Head of caudate nucleus (tissue), 42 donors: ENCODE measurements at regions not wholly inside any gene's neighbourhood (a gene's known extent, or its start where the extent isn't known, plus 50 kb on each side); places are given as distances from the start of the nearest gene placed in this dataset.

Experiments used
- DNase-seq, 42 donors: peaks; one replicate each; pipeline versions ENCODE4 v3.0.0 to v3.0.0-alpha.2; 2020 to 2021; ENCODE audit warnings: mixed read lengths in 7 of 42
- intact Hi-C: fragments of 100-400 bp; cut with DNase I; formaldehyde crosslinking; loops from one replicate; pipeline ENCODE4 v1.15.0; 2022

DNA sequence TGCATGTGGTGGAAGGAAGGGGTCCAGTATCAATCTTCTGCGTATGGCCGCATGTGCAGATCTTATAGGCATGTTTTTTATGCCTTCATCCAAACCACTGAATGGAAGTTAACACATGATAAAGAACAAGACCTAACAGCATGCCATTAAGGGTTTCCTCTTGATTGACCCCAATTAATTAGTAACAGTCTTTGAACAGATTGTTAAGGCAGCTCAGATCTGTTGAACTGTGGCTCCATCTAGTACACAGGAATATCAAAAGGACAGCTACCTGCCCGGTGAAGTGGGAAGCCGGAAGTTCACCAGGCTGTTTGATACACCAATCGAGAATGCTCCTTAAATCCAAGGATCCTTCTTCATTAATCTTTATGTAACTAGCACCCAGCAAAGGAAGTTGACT is 159.9 kb upstream of the ADAMTS16 start:
- intact Hi-C loops: no loop called here
- DNase-seq: no peak

DNA sequence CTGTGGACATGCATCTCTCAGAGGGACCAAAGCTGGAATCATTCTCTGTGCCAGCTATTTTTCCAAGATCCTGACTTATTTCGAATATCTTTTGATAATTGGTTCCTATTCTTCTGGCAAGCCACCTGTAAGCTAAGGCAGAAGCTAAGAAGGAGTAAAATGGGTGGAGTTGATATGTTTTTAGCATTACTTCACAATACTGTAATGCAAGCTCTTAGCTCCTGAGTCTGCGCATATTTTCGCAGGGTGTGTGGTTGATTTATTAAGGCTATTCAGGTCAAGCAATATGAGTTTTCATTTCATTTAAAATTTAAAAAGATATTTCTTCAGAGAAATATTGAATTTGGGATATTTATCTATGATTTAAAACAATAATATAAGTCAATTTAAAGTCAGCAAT is 158.5 kb upstream of the ADAMTS16 start:
- no peak for DNase-seq
- intact Hi-C loops: no loop called here

DNA sequence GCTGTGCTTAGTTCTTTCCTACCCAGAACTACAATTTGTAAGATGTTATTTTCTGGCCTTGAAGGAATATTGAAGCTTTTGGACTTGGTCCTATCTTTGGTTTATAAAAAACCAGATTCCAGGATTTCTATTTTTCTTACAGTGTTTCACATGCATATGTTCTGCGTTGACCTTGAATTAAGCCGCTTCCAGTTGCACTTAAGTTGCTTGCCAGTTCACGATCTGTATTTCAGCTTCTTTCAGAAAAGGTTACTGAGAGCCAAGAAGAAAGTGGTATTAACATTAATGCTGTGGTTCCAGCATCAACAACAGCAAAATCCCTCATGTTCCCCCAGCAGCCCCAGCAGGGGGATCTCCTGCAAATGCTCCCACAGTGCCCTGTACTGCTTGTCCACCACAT is 156.4 kb upstream of the ADAMTS16 start:
- DNase-seq: no peak
- intact Hi-C loops: no loop called here

DNA sequence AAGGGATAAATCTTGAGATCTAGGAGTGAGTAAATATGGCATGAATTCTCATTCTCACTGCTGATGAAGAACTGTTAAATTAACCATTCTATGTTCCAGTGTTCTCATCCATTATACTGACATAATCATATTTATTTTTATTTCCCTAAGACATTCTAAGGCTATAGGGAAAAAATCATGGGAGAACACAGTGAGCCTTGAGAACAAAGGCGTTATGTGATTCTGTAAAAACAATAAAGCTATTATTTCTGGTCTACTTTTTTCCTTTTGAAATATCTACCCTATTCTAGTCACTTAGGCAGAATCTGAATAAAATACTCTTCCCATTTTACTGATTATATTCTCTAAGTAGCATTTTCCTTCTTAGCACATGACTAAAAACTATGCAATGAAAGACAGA is 155.7 kb upstream of the ADAMTS16 start:
- intact Hi-C loops: no loop called here
- DNase-seq: no peak

- intact Hi-C loops: no loop called here
- no peak for DNase-seq
These were observed 152.7 kb upstream of the ADAMTS16 start for GRCh38 chr5:4987431-4987830.

DNA sequence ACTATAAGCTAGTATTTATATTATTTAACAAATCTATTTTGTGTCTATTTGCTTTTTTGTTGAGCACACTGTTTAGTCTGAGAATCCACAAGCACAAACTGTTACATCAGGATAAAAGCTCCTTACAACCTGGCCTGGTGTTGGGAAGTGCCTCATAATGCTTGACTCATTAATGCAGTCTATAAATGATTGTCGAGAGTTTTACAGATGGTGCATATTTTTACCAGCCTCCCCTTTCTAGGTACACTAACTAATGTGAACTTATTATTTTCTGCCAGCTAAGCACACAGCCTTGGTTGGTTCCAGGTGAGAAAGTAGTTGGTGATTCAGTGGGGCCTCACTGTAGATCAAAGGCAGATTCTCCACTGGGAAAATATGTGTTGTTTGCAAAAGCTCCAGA is 151.0 kb upstream of the ADAMTS16 start:
- DNase-seq: no peak
- intact Hi-C loops: no loop called here

- DNase-seq: no peak
- intact Hi-C loops: no loop called here
These were observed 150.1 kb upstream of the ADAMTS16 start for GRCh38 chr5:4990017-4990416.

DNA sequence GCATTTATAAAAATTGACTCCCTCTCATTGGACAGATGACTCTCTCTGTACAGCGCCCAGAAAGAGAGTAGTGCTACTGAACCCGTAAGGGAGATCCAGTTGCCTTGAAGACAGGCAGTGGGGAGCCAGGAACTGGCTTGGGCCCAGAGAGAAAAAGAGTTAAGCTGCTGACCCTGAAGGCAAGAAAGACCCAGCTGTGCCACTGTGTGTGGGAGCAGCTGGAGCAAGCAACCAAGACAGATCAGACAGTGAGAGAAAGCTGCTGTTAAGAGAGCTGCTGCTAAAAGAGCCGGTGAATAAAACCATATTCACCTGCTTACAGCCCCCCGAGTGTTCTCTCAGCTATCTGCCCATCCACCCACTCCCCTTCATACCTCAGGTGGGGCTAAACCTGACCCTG is 149.7 kb upstream of the ADAMTS16 start:
- intact Hi-C loops: no loop called here
- no peak for DNase-seq

DNA sequence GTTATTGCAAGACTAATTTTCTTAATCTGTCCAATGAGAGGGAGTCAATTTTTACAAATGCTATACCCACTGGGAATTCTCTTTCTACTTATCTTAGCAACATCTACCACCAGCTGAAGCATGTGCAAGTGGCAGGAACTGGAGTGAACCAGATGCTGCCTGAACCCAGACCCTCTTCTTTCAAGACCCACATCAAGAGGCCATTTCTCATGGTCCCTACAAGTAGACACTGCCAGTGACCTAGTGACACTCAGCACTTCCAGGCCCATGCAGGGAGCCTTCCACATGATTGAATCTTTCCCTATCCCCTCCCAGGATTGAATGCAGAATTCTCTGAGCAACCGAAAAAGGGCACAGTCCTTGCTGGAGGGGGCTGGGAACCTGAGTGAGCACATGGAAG is 148.2 kb upstream of the ADAMTS16 start:
- intact Hi-C loops: no loop called here
- DNase-seq: no peak

DNA sequence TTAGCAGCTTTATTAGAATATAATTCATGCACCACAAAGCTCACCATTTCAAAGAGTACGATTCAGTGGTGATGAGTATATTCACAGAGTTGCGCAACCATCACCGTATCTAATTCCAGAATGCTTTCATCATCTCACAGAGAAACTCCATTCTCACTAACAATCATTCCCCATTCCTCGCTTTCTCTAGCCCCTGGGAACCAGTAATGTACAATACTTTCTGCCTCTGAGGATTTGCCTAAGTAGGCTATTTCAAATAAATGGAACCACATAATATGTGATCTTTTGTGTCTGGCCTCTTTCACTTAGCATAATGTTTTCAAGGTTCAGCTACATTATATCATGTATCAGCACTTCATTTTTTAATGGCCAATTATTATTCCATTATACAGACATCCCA is 145.1 kb upstream of the ADAMTS16 start:
- DNase-seq: no peak
- intact Hi-C loops: no loop called here

DNA sequence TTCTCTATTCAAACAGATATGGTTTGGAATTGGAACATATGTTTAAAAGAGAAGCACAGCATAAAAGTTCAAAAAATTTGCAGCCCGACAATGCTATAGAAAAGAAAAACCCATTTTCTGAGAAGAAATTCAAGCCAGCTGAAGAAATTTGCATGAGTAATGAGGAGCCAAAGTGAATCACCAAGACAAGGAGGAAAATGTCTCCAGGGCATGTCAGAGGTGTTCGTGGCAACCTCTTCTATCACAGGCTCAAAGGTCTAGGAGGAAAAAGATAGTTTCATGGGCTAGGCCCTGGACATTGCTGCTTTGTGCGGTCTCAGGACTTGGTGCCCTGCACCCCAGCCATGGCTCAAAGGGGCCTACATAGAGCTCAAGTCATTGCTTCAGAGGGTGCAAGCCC is 134.8 kb upstream of the ADAMTS16 start:
- intact Hi-C loops: no loop called here
- no peak for DNase-seq

GRCh38 chr5:5006548-5006947 is 133.6 kb upstream of the ADAMTS16 start:
- DNase-seq: no peak
- intact Hi-C loops: no loop called here

GRCh38 chr5:5009240-5009639 is 130.9 kb upstream of the ADAMTS16 start:
- intact Hi-C loops: no loop called here
- no peak for DNase-seq

DNA sequence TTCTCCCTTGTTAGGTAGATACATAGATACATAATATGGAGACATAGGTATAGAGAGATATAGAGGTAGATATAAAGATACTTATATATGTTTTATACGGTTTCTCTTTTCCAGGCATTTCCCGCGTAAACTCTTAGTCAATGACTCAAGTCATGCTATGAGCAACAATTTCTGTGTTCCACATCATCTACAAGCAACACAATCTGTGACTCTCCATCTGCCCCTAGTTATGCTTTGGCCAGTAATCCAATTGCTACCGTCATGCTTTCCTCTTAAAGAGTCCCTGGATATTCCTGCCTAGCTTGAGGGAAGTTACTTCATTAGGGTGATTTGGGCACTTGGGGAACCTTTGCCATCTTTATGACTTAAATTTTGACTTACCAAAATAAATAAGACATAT is 129.0 kb upstream of the ADAMTS16 start:
- intact Hi-C loops: no loop called here
- DNase-seq: no peak

DNA sequence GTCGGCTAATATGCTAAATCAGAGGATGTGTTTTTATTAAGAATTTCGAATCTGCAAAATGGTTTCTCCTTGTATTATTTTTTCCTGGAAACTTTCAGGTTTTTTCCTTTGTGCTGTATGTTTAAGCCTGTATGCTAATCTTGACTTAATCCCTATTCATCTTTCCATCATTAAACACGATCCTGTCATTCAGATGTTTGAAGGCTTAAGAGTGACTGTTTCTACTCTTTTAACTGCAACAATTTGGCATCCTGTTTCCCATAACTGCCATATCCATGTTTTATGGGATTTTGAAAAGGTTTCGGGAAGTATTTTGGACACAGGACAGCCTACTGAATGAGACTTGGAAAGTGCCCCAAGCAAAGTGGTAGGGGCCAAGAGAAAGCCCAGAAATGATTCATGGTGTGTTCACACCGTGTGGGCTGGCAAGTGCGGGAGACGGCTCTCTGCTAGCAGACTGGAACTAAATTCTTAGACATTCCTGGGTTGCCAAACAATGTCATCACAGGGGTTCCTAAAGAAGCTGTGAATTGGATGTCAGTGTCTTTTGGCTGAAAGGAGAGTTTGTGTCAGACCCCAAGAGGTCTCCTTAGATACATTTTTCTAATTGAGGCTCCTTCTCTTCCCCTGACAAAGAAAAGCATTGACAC is 125.4 kb upstream of the ADAMTS16 start:
- intact Hi-C loops: no loop called here

GRCh38 chr5:5017827-5018577 is 122.1 kb upstream of the ADAMTS16 start:
- DNase-seq: no peak
- intact Hi-C loops: no loop called here

More for the DNA sequence above, 125.4 kb upstream of the ADAMTS16 start:
- DNase-seq: peak in 9 of 42 donors; percentile 4 to 67 (median 17)

DNA sequence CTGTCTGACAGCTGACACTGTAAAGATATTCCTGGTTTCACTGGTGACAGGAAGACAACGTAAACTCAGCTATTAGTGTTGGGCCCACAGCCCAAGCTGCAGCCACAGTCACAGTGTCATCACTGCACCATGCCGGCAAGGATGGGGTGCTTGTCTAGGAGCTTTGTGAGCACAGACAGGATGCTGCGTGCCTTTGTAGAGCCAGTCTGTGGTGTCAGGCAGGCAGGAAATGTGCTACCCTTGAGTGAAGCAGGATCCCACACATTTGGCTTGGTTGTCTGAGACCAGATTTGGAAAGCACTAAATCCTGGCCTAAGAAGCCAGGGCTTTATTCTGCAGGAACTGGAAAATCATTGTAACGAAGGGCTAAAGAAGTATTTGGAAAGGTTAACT is 121.6 kb upstream of the ADAMTS16 start:
- intact Hi-C loops: no loop called here
- DNase-seq: no peak

GRCh38 chr5:5021436-5021835 is 118.7 kb upstream of the ADAMTS16 start:
- no peak for DNase-seq
- intact Hi-C loops: no loop called here

- intact Hi-C loops: no loop called here
- no peak for DNase-seq
These were observed 114.9 kb upstream of the ADAMTS16 start for GRCh38 chr5:5025098-5025773.

DNA sequence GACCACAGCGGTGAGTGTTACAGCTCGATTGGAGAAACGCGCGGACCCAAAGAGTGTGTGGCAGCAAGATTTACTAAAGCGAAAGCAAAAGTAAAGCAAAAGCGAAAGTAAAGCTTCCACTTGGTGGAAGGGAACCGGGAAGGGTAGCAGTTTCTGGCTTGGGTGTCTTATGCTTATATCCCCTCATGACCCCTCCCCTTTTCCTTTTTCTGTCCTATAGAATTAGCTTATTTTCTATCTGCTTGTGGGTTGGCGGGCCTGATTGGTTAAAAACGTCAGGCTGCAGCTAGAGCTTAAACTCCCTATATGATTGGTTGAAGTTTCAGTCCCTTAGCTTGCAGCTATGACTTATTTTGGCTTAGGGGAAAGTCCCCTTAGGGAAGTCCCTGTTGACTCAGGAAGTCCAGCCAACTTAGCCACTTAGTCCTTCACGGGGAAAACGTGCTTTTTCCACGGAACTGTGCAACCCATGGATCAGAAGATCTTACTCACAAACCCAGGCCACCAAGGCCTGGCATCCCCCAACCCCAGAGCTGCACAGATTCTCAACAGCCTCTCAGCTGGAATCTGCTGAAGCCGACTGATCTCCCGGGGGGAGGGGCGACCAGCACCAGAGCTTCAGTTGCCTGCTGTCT is 114.2 kb upstream of the ADAMTS16 start:
- DNase-seq: no peak

More for the DNA sequence above, 114.2 kb upstream of the ADAMTS16 start:
- intact Hi-C loops: no loop called here
